ENCODE measurements at regions not wholly inside any gene's neighbourhood (a gene's known extent, or its start where the extent isn't known, plus 50 kb on each side); places are given as distances from the start of the nearest gene placed in this dataset.

- Histone ChIP-seq H2AFZ (ENCODE audit: low read length) (peak overlapping the region; percentile 84), H4K20me1 (ENCODE audit: insufficient read depth, low read length, poor library complexity, severe bottlenecking) (no peaks in the 10 kb centered on the region), H3K4me1 (ENCODE audit: insufficient read depth, low read length, poor library complexity, severe bottlenecking) (peaks cover 9% of the 10 kb centered on the region), H3K36me3 (ENCODE audit: insufficient read depth, low read length) (no peaks in the 10 kb centered on the region), H3K9me2 (replicated peaks; ENCODE audit: low read depth, low read length) (no peaks in the 10 kb centered on the region), H3K9ac (ENCODE audit: low read depth, low read length, poor library complexity, severe bottlenecking) (no peak overlapping the region), H3K79me2 (ENCODE audit: insufficient read depth, low read length) (no peaks in the 10 kb centered on the region), H3K4me2 (ENCODE audit: low read depth, low read length, poor library complexity, severe bottlenecking) (peak overlapping the region; percentile 69), H3F3A (ENCODE audit: low read depth) (no peaks in the 10 kb centered on the region), H3K27me3 (ENCODE audit: insufficient read depth, low read length, poor library complexity, severe bottlenecking) (no peaks in the 10 kb centered on the region), H3K9me3 (ENCODE audit: insufficient read depth, low read depth, low read length) (no peaks in the 10 kb centered on the region), H3K4me3 (ENCODE audit: low read length, poor library complexity, severe bottlenecking) (peak overlapping the region; percentile 59)
- no peak for TF ChIP-seq CTCF (conservative IDR thresholded peaks at IDR 0.05; ENCODE audit: low read length)
- TF ChIP-seq EZH2phosphoT487 (IDR thresholded peaks at IDR 0.05; ENCODE audit: borderline replicate concordance): no peak
Observed at GRCh38 chr4:74543231-74543781, 98.4 kb downstream of the AREG start.

GRCh38 chr4:74543983-74544382 is 99.0 kb downstream of the AREG start:
- Histone ChIP-seq H3K4me2 (ENCODE audit: low read depth, low read length, poor library complexity, severe bottlenecking) (peak overlapping the region; percentile 69), H3K36me3 (ENCODE audit: insufficient read depth, low read length) (no peaks in the 10 kb centered on the region), H3K27me3 (ENCODE audit: insufficient read depth, low read length, poor library complexity, severe bottlenecking) (no peaks in the 10 kb centered on the region), H3K4me1 (ENCODE audit: insufficient read depth, low read length, poor library complexity, severe bottlenecking) (peaks cover 9% of the 10 kb centered on the region), H3K9me3 (ENCODE audit: insufficient read depth, low read depth, low read length) (no peaks in the 10 kb centered on the region), H3K79me2 (ENCODE audit: insufficient read depth, low read length) (no peaks in the 10 kb centered on the region), H4K20me1 (ENCODE audit: insufficient read depth, low read length, poor library complexity, severe bottlenecking) (no peaks in the 10 kb centered on the region), H3K4me3 (ENCODE audit: low read length, poor library complexity, severe bottlenecking) (no peak overlapping the region), H3F3A (ENCODE audit: low read depth) (no peaks in the 10 kb centered on the region), H2AFZ (ENCODE audit: low read length) (no peak overlapping the region), H3K9me2 (replicated peaks; ENCODE audit: low read depth, low read length) (no peaks in the 10 kb centered on the region), H3K9ac (ENCODE audit: low read depth, low read length, poor library complexity, severe bottlenecking) (no peak overlapping the region)
- TF ChIP-seq CTCF (conservative IDR thresholded peaks at IDR 0.05; ENCODE audit: low read length) (no peak), EZH2phosphoT487 (IDR thresholded peaks at IDR 0.05; ENCODE audit: borderline replicate concordance) (no peak)

GRCh38 chr4:74544655-74545361 is 99.9 kb downstream of the AREG start:
- Histone ChIP-seq H3K9me3 (ENCODE audit: insufficient read depth, low read depth, low read length) (no peaks in the 10 kb centered on the region), H3K9ac (ENCODE audit: low read depth, low read length, poor library complexity, severe bottlenecking) (no peak overlapping the region), H3K4me2 (ENCODE audit: low read depth, low read length, poor library complexity, severe bottlenecking) (no peak overlapping the region), H3K27me3 (ENCODE audit: insufficient read depth, low read length, poor library complexity, severe bottlenecking) (no peaks in the 10 kb centered on the region), H3K4me3 (ENCODE audit: low read length, poor library complexity, severe bottlenecking) (no peak overlapping the region), H2AFZ (ENCODE audit: low read length) (no peak overlapping the region), H3K9me2 (replicated peaks; ENCODE audit: low read depth, low read length) (no peaks in the 10 kb centered on the region), H3F3A (ENCODE audit: low read depth) (no peaks in the 10 kb centered on the region), H3K36me3 (ENCODE audit: insufficient read depth, low read length) (no peaks in the 10 kb centered on the region), H3K79me2 (ENCODE audit: insufficient read depth, low read length) (no peaks in the 10 kb centered on the region), H3K4me1 (ENCODE audit: insufficient read depth, low read length, poor library complexity, severe bottlenecking) (peaks cover 9% of the 10 kb centered on the region), H4K20me1 (ENCODE audit: insufficient read depth, low read length, poor library complexity, severe bottlenecking) (no peaks in the 10 kb centered on the region)
- TF ChIP-seq EZH2phosphoT487 (IDR thresholded peaks at IDR 0.05; ENCODE audit: borderline replicate concordance): no peak
- no peak for TF ChIP-seq CTCF (conservative IDR thresholded peaks at IDR 0.05; ENCODE audit: low read length)

Data from Loucy (cell line).